ENCODE measurements at regions not wholly inside any gene's neighbourhood (a gene's known extent, or its start where the extent isn't known, plus 50 kb on each side); places are given as distances from the start of the nearest gene placed in this dataset.

GRCh38 chr6:88216182-88216581, 50.0 kb upstream of the CNR1 start:
- intact Hi-C loops (cut with DNase I), result no loop called here
- Histone ChIP-seq H3K4me3 (no peak overlapping the region), H3K9me3 (no peaks in the 10 kb centered on the region), H3K36me3 (no peaks in the 10 kb centered on the region), H3K27me3 (no peaks in the 10 kb centered on the region), H3K27ac (no peak overlapping the region), H3K4me1 (no peaks in the 10 kb centered on the region)
- TF ChIP-seq EP300 (IDR thresholded peaks at IDR 0.05) (no peak), CTCF (IDR thresholded peaks at IDR 0.05) (no peak), POLR2A (IDR thresholded peaks at IDR 0.05) (no peak), POLR2AphosphoS5 (IDR thresholded peaks at IDR 0.05) (no peak)
- 88 to 93% methylated on average over 2 of the region's 2 CpGs for WGBS, 2 donors
- DNase-seq, result no peak
